NCI-H1436 (cell line): ENCODE measurements at regions not wholly inside any gene's neighbourhood (a gene's known extent, or its start where the extent isn't known, plus 50 kb on each side); places are given as distances from the start of the nearest gene placed in this dataset.
"Not testable (repeated sequence)": the region's sequence is repeated elsewhere in the genome, so short reads cannot be mapped to it uniquely, and the experiment has no call there.

Experiments
- DNase-seq: peaks from one replicate; lab custom pipeline; 2025; lab: John Stamatoyannopoulos, UW

DNA sequence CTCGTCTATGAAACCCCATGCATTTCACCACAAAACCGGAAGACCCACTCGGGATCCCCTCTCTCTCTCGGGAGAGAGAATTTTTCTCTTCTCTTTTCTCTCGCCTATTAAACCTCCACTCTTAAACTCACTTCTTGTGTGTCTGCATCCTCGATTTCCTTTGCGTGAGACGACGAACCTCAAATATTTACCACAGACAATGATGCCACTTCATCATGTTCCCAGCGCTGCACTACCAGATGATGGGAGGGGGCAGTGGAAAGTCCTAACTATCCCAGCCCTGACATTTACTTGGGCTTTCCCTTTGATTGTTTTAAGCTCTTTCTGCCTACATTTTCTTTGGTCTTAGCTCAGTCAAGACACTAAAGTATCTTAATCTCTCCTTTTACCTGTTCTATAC, 906.7 kb downstream of the GRID1 start:
- no peak for DNase-seq

DNA sequence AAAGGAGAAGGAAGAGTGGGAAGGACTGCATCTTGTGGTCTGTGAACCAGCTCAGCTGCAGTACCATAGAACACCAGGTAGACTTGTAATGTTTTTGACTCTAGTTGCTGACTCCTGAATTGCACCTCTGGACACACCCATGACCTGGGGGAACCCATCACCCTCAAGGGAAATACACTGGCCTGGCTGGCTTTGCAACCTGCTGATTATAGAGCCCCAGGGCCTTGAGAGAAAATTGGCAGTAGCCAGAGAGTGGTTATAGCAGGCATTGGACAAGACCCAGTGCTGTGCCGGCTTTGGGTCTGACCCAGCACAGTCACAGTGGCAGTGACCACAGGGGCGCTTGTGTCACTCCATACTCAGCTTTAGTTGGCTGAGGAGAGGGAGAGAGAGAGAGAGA, 902.3 kb downstream of the GRID1 start:
- DNase-seq: no peak

DNA sequence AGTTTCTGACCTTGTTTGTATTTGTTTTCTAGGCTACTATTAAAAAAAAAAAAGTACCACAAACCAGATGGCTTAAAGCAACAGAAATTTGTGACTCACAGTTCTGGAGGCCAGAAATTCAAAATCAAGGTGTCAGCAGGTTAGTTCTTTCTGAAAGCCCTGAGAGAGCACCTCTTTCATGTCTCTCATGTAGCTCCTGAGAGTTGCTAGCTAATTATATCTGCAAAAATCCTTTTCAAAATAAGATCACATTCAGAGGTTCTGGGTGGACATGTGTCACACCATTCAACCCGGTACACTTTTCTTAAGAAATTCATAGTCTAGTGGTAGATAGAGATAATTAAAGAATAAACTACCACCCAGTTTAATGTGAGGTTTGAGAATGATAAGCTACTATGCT, 888.6 kb downstream of the GRID1 start:
- DNase-seq: no peak

DNA sequence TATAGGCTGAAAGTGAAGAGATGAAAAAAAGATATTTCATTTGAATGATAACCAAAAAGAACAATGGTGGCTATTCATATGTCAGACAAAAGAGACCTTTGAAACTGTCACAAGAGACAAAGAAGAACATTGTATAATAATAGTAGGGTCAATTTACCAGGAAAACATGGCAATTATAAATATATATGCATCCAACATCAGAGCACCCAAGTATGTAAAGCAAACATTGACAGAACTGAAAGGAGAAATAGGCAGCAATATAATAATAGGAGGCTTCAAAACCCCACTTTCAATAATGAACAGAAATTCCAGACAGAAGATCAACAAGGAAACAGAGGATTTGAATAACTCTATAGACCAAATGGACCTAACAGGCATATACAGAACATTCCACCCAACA, 876.2 kb downstream of the GRID1 start:
- no peak for DNase-seq

- no peak for DNase-seq
Measured at GRCh38 chr10:85491652-85492051, 874.9 kb downstream of the GRID1 start.

GRCh38 chr10:85492684-85493083, 873.9 kb downstream of the GRID1 start:
- no peak for DNase-seq

- no peak for DNase-seq
Measured at GRCh38 chr10:85493703-85494102, 872.9 kb downstream of the GRID1 start.

DNA sequence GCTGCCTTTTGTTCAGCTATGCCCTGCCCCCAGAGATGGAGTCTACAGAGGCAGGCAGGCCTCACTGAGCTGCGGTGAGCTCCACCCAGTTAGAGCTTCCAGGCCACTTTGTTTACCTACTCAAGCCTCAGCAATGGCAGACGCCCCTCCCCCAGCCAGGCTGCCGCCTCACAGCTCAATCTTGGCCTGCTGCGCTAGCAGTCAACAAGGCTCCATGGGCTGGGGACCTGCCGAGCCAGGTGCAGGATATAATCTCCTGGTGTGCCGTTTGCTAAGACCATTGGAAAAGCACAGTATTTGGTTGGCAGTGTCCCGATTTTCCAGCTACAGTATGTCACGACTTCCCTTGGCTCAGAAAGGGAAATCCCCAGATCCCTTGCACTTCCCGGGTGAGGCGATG, 862.0 kb downstream of the GRID1 start:
- not testable (repeated sequence) for DNase-seq

GRCh38 chr10:85508159-85508558, 858.4 kb downstream of the GRID1 start:
- no peak for DNase-seq

DNA sequence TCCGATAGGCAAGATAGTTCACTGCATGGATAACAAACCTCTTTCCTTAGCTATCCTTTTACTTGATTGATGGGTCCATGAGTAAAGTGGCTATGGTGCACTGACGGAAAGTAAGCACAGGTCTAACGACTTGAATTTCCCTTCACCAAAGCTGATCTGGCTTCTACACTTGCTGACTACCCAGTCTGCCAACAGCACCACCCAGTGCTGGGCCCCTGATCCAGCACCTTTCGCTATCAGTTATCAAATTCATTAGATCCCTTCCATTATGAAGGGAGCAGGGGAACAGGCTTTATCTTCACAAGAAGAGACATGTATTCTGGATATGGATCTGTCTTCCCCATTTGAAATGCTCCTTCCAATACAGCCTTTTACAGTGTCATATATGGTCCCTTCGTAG, 855.9 kb downstream of the GRID1 start:
- DNase-seq: no peak

DNA sequence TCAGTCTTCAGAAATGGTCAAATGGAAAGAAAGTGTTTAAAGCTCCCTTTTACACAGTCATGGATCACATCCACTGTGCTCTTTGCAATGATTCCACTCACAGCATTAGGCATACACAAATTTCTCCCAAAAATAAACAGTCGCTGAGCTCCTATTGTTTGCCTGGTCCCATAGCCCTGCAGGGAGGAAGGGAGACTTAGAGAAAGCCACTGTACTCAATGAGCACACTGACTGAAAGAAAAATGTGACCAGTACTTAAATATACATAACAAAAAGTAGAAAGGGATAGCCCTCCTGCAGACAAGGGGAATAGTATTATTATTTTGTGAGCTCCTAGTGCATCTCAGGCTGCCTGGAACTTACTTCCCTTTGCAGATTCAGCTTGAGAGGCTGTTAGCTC, 853.2 kb downstream of the GRID1 start:
- DNase-seq: no peak

DNA sequence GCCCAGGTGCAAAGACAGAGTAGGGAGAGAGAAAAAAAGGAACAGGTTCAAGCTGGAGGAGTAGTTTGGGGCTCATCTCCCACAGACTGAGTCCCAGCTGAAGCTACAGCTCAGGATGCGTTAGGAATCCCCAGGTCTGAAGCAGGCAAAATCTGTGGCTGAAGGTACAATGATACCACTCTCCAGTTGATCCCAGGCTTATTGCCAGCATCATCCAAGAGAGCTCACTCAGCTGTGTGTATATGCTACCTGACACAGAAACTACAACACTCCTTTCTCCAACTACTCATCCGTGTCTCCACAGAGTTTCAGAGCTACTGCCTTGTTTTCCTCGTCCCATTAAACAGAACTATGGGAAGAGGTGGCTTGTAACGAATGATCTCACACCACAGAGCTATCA, 851.3 kb downstream of the GRID1 start:
- no peak for DNase-seq

DNA sequence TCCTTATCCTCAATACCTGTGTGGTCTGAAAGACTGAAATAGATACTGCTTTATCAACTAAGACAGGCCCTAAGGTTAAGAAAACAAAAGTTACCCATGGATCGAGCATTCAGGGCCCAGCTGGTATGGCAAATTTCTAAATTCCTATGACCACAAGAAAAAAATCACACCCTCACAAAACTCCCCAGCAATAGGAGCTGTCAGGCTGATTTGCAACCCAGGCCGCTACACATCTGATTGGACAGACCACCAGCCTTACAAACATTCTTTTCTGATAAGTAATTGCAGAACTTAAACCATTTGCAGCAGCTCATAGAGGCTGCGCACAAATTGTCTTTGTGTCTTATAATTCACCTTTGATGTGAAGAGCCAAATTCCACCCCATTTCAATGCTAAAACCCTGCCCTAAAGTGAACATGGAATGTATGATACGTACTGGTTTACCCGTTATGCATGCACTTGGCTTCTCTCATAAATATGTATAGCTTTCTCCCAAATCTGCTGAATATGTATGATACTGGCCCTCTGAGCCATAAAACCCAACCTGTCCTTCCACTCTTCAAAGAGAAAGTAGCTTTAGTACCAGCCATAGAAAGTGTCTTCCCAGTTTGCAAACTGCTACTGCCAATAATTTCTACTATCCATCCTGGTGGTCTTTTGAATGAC, 842.5 kb downstream of the GRID1 start:
- no peak for DNase-seq

- no peak for DNase-seq
Measured at GRCh38 chr10:85527616-85528317, 838.8 kb downstream of the GRID1 start.

GRCh38 chr10:85528318-85528652, 838.3 kb downstream of the GRID1 start:
- DNase-seq: no peak

DNA sequence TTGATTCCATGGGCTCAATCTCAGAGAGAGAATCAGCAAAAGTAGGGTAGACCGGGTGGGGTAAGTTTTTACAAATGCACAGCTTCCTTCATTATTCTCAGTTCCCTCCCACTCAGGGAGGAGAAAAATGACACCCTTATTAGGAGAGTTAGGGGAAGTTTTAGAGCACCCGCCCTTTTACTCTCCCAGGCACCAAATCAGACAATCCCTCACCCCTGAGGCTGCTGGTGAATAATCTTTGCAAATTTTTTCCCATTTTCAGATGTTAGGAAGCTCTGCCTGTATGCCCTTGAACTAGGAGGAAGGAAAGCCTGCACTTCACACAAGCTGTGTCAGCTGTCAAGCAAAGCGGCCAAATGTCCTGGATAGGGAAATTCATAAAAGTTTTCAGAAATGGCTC, 834.9 kb downstream of the GRID1 start:
- no peak for DNase-seq

- DNase-seq: no peak
Measured at GRCh38 chr10:85532773-85533172, 833.8 kb downstream of the GRID1 start.

GRCh38 chr10:85535926-85536325, 830.7 kb downstream of the GRID1 start:
- no peak for DNase-seq

- no peak for DNase-seq
Measured at GRCh38 chr10:85537561-85537960, 829.0 kb downstream of the GRID1 start.

GRCh38 chr10:85538601-85539000, 828.0 kb downstream of the GRID1 start:
- DNase-seq: no peak

DNA sequence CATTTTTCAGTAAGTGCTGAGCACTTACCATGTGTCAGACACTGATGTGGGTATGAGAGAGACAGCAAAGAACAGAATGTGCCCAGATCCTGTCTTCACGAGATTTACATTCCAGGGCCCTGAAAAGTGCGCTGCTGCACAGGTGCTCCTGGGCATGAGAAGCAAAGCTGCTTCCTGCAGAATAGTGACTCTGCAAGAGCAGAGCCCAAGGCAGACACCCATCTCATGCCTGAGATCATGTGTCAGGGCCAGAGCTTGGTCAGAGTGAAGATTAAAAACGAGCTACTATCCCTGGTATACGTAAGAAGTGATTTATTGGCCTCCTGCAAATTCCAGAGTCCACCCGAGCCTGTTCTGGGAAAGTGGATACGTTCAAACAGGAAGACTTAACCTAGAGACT, 824.4 kb downstream of the GRID1 start:
- DNase-seq: no peak

GRCh38 chr10:85542936-85543730, 823.5 kb downstream of the GRID1 start:
- DNase-seq: no peak

DNA sequence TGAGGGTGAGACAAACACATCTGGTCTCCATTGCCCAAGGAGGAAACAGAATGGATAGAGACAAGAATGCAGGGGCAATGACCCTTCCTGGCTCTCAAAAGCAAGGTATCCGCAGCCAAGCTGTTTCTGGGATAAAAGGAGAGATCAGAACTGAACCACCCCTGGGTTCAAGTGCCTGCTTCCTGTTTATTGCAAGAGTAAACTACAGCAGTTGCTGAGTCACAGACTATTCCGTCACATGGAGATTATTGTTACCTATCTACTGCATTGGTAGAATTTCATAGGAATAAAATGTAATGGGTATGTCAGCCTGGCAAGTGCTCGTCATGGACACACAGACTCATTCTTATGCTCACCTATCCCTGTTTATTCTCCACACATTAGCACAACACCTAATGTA, 821.6 kb downstream of the GRID1 start:
- no peak for DNase-seq
